MCF 10A (cell line): ENCODE measurements at regions not wholly inside any gene's neighbourhood (a gene's known extent, or its start where the extent isn't known, plus 50 kb on each side); places are given as distances from the start of the nearest gene placed in this dataset.

Experiments used
- BruUV-seq: library from RNA; stranded (reverse); fragments of 400-500 nt; replicated peaks from 2 replicates; lab custom pipeline; 2021; lab: Mats Ljungman, UMichigan
- CTCF ChIA-PET: fragments of 300-600 bp; sonication (Branson Sonifier 250); formaldehyde crosslinking; extraction: SDS; loops from one replicate; lab custom pipeline; 2021; ENCODE audit warnings: antibody characterized with exemption, inconsistent platforms; lab: Yijun Ruan, JAX
- POLR2A ChIA-PET: fragments of 300-600, 350-650 bp; sonication (Branson Sonifier 250); formaldehyde crosslinking; extraction: SDS; loops from one replicate; lab custom pipeline; 2020; ENCODE audit warnings: antibody characterized with exemption, inconsistent platforms; lab: Yijun Ruan, JAX
- DNase-seq: peaks from one replicate; pipeline ENCODE4 v3.0.0-alpha.2; 2018; ENCODE audit not compliant: unreplicated experiment
- H3K27ac Mint-ChIP-seq: one replicate; pipeline ENCODE4 v1.8.0; 2022; ENCODE audit warnings: mild to moderate bottlenecking, low read depth, mixed read lengths; ENCODE audit not compliant: unreplicated experiment
- H3K27me3 Mint-ChIP-seq: one replicate; pipeline ENCODE4 v1.8.0; 2022; ENCODE audit warnings: mixed read lengths; ENCODE audit not compliant: insufficient read depth, unreplicated experiment
- H3K36me3 Mint-ChIP-seq: one replicate; pipeline ENCODE4 v1.8.0; 2022; ENCODE audit warnings: mild to moderate bottlenecking, moderate library complexity, mixed read lengths; ENCODE audit not compliant: insufficient read depth, unreplicated experiment
- H3K4me1 Mint-ChIP-seq: one replicate; pipeline ENCODE4 v1.8.0; 2022; ENCODE audit warnings: mixed read lengths; ENCODE audit not compliant: insufficient read depth, unreplicated experiment
- H3K4me3 Mint-ChIP-seq: one replicate; pipeline ENCODE4 v1.8.0; 2022; ENCODE audit warnings: mild to moderate bottlenecking, moderate library complexity, mixed read lengths; ENCODE audit not compliant: unreplicated experiment
- H3K9me3 Mint-ChIP-seq: one replicate; pipeline ENCODE4 v1.8.0; 2022; ENCODE audit warnings: mixed read lengths; ENCODE audit not compliant: unreplicated experiment
- CTCF ChIP-seq: fragments of 200-600 bp; IDR thresholded peaks from one replicate; pipeline ENCODE4 v1.8.0; 2022; ENCODE audit warnings: antibody characterized with exemption, mild to moderate bottlenecking; ENCODE audit not compliant: unreplicated experiment
- intact Hi-C: fragments of 100-400 bp; cut with micrococcal nuclease; formaldehyde crosslinking; loops from 2 replicates; pipeline ENCODE4 v1.14.1; 2022

- CTCF ChIA-PET, result interaction anchor here (1.5 kb wide), 1 partner anchor 255 kb away, joined by 4 read pairs; no protein-coding TSS in a partner anchor
- Mint-ChIP-seq H3K9me3 (no peaks in the 10 kb centered on the region), H3K4me1 (peaks cover 40% of the 10 kb centered on the region), H3K36me3 (no peaks in the 10 kb centered on the region), H3K4me3 (no peak overlapping the region), H3K27me3 (no peaks in the 10 kb centered on the region), H3K27ac (peak overlapping the region; percentile 84)
- POLR2A ChIA-PET, result interaction anchor here (0.9 to 3.3 kb wide), 5 partner anchors 10 to 119 kb away, joined by 3 to 15 read pairs (median 3); no protein-coding TSS in a partner anchor
- BruUV-seq, result no TSS peak
- intact Hi-C loops, result no loop called here
- DNase-seq, result no peak
- no peak for TF ChIP-seq CTCF
Observed at GRCh38 chr15:99449514-99449913, 116.3 kb upstream of the MEF2A start.

DNA sequence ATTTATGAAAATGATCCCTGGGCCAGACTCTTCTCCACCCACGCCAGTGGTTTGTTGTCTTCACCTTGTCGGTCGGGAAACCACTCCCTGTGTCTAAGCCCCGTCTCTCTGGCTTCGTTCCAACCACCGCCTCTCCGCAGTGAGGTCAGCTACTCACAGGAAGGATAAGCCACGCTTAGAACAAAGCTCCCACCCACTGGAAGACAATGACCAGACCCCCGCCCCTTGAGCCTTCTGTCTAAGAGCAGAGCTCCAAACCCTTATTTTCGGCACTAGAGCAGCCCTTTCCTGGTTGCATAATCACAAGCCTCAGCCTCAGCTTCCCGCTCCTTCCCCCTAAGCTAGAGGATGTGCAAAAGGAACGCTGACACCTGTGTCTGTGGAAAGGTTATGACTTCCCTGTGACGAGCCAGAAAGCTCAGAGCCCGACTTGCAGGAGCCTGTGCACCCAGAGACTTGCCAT lies 114.9 kb upstream of the MEF2A start:
- peak; percentile 94 for DNase-seq
- Mint-ChIP-seq H3K36me3 (no peaks in the 10 kb centered on the region), H3K9me3 (no peaks in the 10 kb centered on the region), H3K4me3 (peak overlapping the region; percentile 44), H3K27me3 (no peaks in the 10 kb centered on the region), H3K4me1 (peaks cover 52% of the 10 kb centered on the region), H3K27ac (peak overlapping the region; percentile 84)
- ChIA-PET CTCF (no interaction called here), POLR2A (interaction anchor here (0.9 to 3.3 kb wide), 9 partner anchors 9 to 253 kb away, joined by 3 to 15 read pairs (median 4); partner anchors contain the start of genes LRRC28 and MEF2A)
- TF ChIP-seq CTCF, result no peak
- intact Hi-C loops, result no loop called here
- no TSS peak for BruUV-seq

GRCh38 chr15:99451484-99451883 lies 114.3 kb upstream of the MEF2A start:
- Mint-ChIP-seq H3K9me3 (no peaks in the 10 kb centered on the region), H3K27me3 (no peaks in the 10 kb centered on the region), H3K4me3 (no peak overlapping the region), H3K27ac (peak overlapping the region; percentile 84), H3K4me1 (peaks cover 52% of the 10 kb centered on the region), H3K36me3 (no peaks in the 10 kb centered on the region)
- no peak for DNase-seq
- no peak for TF ChIP-seq CTCF
- CTCF ChIA-PET, result no interaction called here
- intact Hi-C loops, result no loop called here
- BruUV-seq, result no TSS peak
- POLR2A ChIA-PET, result interaction anchor here (0.9 to 3.3 kb wide), 9 partner anchors 10 to 252 kb away, joined by 3 to 15 read pairs (median 4); partner anchors contain the start of genes LRRC28 and MEF2A

DNA sequence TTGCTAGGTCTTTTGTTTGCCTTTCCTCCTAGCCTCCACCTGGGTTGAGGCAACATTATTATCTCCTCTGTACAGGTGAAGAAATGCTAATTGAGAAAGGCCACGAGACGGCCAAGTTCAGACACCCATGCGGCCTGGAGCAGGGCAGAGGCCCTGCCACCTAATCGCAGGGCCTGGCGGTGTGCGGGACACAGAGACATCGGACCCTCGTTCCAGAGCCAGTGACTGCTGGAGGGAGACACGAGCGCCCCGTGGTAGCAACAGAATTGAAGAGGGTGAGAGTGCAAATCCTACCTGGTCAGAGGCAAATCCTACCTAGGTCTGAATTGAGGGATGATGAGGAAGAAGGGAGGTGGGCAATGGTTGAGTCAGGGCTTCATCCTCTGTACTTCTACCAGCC lies 113.8 kb upstream of the MEF2A start:
- Mint-ChIP-seq H3K27ac (peak overlapping the region; percentile 84), H3K36me3 (no peaks in the 10 kb centered on the region), H3K9me3 (no peaks in the 10 kb centered on the region), H3K4me3 (no peak overlapping the region), H3K27me3 (no peaks in the 10 kb centered on the region), H3K4me1 (peaks cover 52% of the 10 kb centered on the region)
- no peak for TF ChIP-seq CTCF
- no peak for DNase-seq
- intact Hi-C loops, result no loop called here
- CTCF ChIA-PET, result no interaction called here
- no TSS peak for BruUV-seq
- POLR2A ChIA-PET, result interaction anchor here (1.3 to 3.3 kb wide), 3 partner anchors 17 to 252 kb away, joined by 3 to 15 read pairs (median 9); no protein-coding TSS in a partner anchor
